ENCODE measurements at regions not wholly inside any gene's neighbourhood (a gene's known extent, or its start where the extent isn't known, plus 50 kb on each side); places are given as distances from the start of the nearest gene placed in this dataset.
A peak's percentile ranks its signal among the peaks of the same experiment; 100 is the strongest.

DNA sequence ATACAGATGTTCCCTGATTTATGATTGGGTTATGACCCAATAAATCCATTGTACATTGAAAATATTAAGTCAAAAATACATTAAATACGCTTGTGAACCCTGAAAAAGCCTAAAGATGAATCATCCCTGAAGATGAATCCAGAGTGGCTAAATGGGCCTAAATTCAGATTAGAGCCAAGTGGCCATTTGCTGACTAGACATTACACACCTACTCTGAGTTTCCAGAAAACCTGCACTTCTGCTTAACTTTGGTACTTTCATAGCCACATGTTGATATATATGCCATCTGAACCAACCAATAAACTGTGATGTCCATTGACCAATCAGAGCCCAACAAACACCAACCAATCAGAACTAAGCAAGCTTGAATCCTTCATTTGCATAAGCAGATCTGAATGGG is 106.9 kb downstream of the WT1 start:
- CTCF ChIA-PET = no interaction called here
- intact Hi-C loops (cut with micrococcal nuclease) = loop anchor here (10.0 kb wide), 2 partner anchors 256 to 736 kb away; partner anchors contain the start of gene EIF3M
- peaks cover 11% of the 10 kb centered on the region for H3K4me1 Mint-ChIP-seq (ENCODE audit: low read depth)

DNA sequence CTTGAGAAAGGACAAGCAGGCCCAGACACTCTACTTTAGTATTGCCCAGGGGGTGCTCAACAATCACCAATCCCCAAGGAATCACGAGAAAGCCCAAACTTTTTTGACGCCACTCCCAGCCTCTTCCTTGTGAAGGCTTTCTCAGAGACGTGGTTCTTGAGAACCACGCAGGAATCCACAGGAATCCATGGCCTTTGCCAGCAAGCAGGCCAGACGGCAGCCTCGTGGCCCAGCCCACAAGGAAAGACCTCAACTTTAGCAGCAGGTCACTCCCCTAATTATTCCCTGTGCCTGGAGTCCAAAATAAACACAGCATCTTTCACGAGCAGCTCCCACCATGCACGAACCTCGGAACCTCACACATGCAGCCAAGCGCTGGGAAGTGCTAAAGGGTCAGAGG is 104.2 kb downstream of the WT1 start:
- H3K36me3 Mint-ChIP-seq (ENCODE audit: low read depth) = no peaks in the 10 kb centered on the region
- peaks cover 3% of the 10 kb centered on the region for H3K9me3 Mint-ChIP-seq
- no peak overlapping the region for H3K4me3 Mint-ChIP-seq
- intact Hi-C loops (cut with micrococcal nuclease) = no loop called here
- CTCF ChIA-PET = no interaction called here
- H3K27ac Mint-ChIP-seq = no peak overlapping the region
- H3K27me3 Mint-ChIP-seq (ENCODE audit: low read depth) = peaks cover 35% of the 10 kb centered on the region
- peaks cover 15% of the 10 kb centered on the region for H3K4me1 Mint-ChIP-seq (ENCODE audit: low read depth)
- no peak for DNase-seq

More for the DNA sequence above, 106.9 kb downstream of the WT1 start:
- Mint-ChIP-seq H3K36me3 (ENCODE audit: low read depth) (no peaks in the 10 kb centered on the region), H3K9me3 (no peaks in the 10 kb centered on the region), H3K27ac (no peak overlapping the region), H3K4me3 (no peak overlapping the region), H3K27me3 (ENCODE audit: low read depth) (peaks cover 23% of the 10 kb centered on the region)
- DNase-seq = no peak

GRCh38 chr11:32331792-32332191 is 103.5 kb downstream of the WT1 start:
- intact Hi-C loops (cut with micrococcal nuclease) = no loop called here
- Mint-ChIP-seq H3K27me3 (ENCODE audit: low read depth) (peaks cover 38% of the 10 kb centered on the region), H3K4me1 (ENCODE audit: low read depth) (peaks cover 15% of the 10 kb centered on the region), H3K9me3 (peaks cover 3% of the 10 kb centered on the region), H3K27ac (no peak overlapping the region), H3K36me3 (ENCODE audit: low read depth) (no peaks in the 10 kb centered on the region), H3K4me3 (no peak overlapping the region)
- DNase-seq = no peak
- CTCF ChIA-PET = no interaction called here

- intact Hi-C loops (cut with micrococcal nuclease) = loop anchor here (1.0 kb wide), 1 partner anchor 20 kb away; no protein-coding TSS in a partner anchor
- peaks cover 15% of the 10 kb centered on the region for H3K4me1 Mint-ChIP-seq (ENCODE audit: low read depth)
- DNase-seq = no peak
- peak overlapping the region; percentile 50 for H3K4me3 Mint-ChIP-seq
- no peaks in the 10 kb centered on the region for H3K36me3 Mint-ChIP-seq (ENCODE audit: low read depth)
- CTCF ChIA-PET = interaction anchor here (0.6 to 3.0 kb wide), 5 partner anchors 9 to 808 kb away, joined by 3 to 20 read pairs (median 4); no protein-coding TSS in a partner anchor
- H3K27me3 Mint-ChIP-seq (ENCODE audit: low read depth) = peaks cover 40% of the 10 kb centered on the region
- peaks cover 3% of the 10 kb centered on the region for H3K9me3 Mint-ChIP-seq
- no peak overlapping the region for H3K27ac Mint-ChIP-seq
Measured at GRCh38 chr11:32332990-32333319, 102.4 kb downstream of the WT1 start.

GRCh38 chr11:32333320-32333991 is 101.9 kb downstream of the WT1 start:
- peaks cover 40% of the 10 kb centered on the region for H3K27me3 Mint-ChIP-seq (ENCODE audit: low read depth)
- no peak overlapping the region for H3K27ac Mint-ChIP-seq
- CTCF ChIA-PET = interaction anchor here (0.5 to 3.0 kb wide), 8 partner anchors 10 to 808 kb away, joined by 3 to 20 read pairs (median 4); no protein-coding TSS in a partner anchor
- intact Hi-C loops (cut with micrococcal nuclease) = loop anchor here (1.0 kb wide), 1 partner anchor 20 kb away; no protein-coding TSS in a partner anchor
- peak overlapping the region; percentile 50 for H3K4me3 Mint-ChIP-seq
- H3K36me3 Mint-ChIP-seq (ENCODE audit: low read depth) = no peaks in the 10 kb centered on the region
- peak; percentile 50 for DNase-seq
- H3K4me1 Mint-ChIP-seq (ENCODE audit: low read depth) = peaks cover 15% of the 10 kb centered on the region
- H3K9me3 Mint-ChIP-seq = peaks cover 3% of the 10 kb centered on the region

GRCh38 chr11:32334822-32335221 is 100.5 kb downstream of the WT1 start:
- H3K9me3 Mint-ChIP-seq = peaks cover 3% of the 10 kb centered on the region
- CTCF ChIA-PET = interaction anchor here (1.0 to 3.0 kb wide), 4 partner anchors 8 to 31 kb away, joined by 4 to 20 read pairs (median 8); no protein-coding TSS in a partner anchor
- peaks cover 15% of the 10 kb centered on the region for H3K4me1 Mint-ChIP-seq (ENCODE audit: low read depth)
- H3K27ac Mint-ChIP-seq = no peak overlapping the region
- H3K36me3 Mint-ChIP-seq (ENCODE audit: low read depth) = no peaks in the 10 kb centered on the region
- DNase-seq = peak; percentile 19
- H3K4me3 Mint-ChIP-seq = no peak overlapping the region
- intact Hi-C loops (cut with micrococcal nuclease) = no loop called here
- peaks cover 38% of the 10 kb centered on the region for H3K27me3 Mint-ChIP-seq (ENCODE audit: low read depth)
